Lower leg skin (tissue), 3 donors: ENCODE measurements at regions not wholly inside any gene's neighbourhood (a gene's known extent, or its start where the extent isn't known, plus 50 kb on each side); places are given as distances from the start of the nearest gene placed in this dataset.

Source experiments
- POLR2A ChIP-seq, 2 donors: fragments of 450-650 bp; IDR thresholded peaks; one replicate each; pipeline ENCODE4 v1.6.1; 2016 to 2017; ENCODE audit warnings: antibody characterized with exemption in 2 of 2, mild to moderate bottlenecking in 1 of 2, moderate library complexity in 1 of 2
- TF ChIP-seq, protein P1 (sequence below), 3 donors: fragments of 450-650 bp; IDR thresholded peaks; one replicate each; pipeline ENCODE4 v1.5.1; 2016; ENCODE audit warnings: antibody characterized with exemption in 3 of 3, mild to moderate bottlenecking in 3 of 3, moderate library complexity in 2 of 3

DNA sequence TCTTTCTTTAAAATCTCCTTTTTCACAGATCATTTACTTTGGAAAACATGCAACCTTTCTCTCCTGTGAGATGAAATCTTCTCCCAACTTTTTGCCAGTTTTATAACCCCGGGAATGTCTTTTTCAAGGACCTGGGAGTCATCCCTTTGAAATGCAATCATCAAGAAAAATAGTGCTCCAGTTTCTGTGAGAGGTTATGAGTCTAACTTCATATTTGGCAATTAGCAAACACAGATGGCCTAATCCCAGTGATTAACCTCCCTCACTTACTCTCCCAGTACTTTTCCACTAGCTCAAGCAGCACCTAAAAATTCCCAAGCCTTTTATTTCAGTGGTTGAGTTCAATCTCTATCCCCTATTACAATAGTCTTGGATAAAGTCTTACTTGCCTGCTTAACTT is 185.8 kb upstream of the TMEM106B start:
- TF ChIP-seq, protein P1, sequence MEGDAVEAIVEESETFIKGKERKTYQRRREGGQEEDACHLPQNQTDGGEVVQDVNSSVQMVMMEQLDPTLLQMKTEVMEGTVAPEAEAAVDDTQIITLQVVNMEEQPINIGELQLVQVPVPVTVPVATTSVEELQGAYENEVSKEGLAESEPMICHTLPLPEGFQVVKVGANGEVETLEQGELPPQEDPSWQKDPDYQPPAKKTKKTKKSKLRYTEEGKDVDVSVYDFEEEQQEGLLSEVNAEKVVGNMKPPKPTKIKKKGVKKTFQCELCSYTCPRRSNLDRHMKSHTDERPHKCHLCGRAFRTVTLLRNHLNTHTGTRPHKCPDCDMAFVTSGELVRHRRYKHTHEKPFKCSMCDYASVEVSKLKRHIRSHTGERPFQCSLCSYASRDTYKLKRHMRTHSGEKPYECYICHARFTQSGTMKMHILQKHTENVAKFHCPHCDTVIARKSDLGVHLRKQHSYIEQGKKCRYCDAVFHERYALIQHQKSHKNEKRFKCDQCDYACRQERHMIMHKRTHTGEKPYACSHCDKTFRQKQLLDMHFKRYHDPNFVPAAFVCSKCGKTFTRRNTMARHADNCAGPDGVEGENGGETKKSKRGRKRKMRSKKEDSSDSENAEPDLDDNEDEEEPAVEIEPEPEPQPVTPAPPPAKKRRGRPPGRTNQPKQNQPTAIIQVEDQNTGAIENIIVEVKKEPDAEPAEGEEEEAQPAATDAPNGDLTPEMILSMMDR (IDR thresholded peaks at IDR 0.05), result no peak
- no peak for TF ChIP-seq POLR2A (IDR thresholded peaks at IDR 0.05)
